Neuronal stem cell (in vitro differentiated cells): ENCODE measurements at regions not wholly inside any gene's neighbourhood (a gene's known extent, or its start where the extent isn't known, plus 50 kb on each side); places are given as distances from the start of the nearest gene placed in this dataset.

Experiments used
- DNase-seq: peaks from one replicate; pipeline ENCODE4 v3.0.0-alpha.2; 2013; ENCODE audit warnings: low spot score
- H2AFZ ChIP-seq: one replicate; pipeline ENCODE4 v1.6.1; 2013; ENCODE audit warnings: mild to moderate bottlenecking, low read length, inconsistent platforms
- H2AK5ac ChIP-seq: 2 replicates; pipeline ENCODE4 v1.6.1; 2013; ENCODE audit warnings: low read depth, mild to moderate bottlenecking, inconsistent platforms, low read length, moderate library complexity, mixed read lengths
- H2BK120ac ChIP-seq: 2 replicates; pipeline ENCODE4 v1.6.1; 2013; ENCODE audit warnings: low read depth, mild to moderate bottlenecking, inconsistent platforms, low read length, moderate library complexity, mixed read lengths
- H2BK12ac ChIP-seq: one replicate; pipeline ENCODE4 v1.6.1; 2013; ENCODE audit warnings: low read length, inconsistent platforms
- H2BK15ac ChIP-seq: 2 replicates; pipeline ENCODE4 v1.6.1; 2013; ENCODE audit warnings: mild to moderate bottlenecking, low read length, inconsistent platforms, mixed read lengths
- H2BK5ac ChIP-seq: one replicate; pipeline ENCODE4 v1.6.1; 2013; ENCODE audit warnings: inconsistent platforms, mild to moderate bottlenecking, low read length, moderate library complexity
- H3K14ac ChIP-seq: one replicate; pipeline ENCODE4 v1.6.1; 2013; ENCODE audit warnings: low read length, inconsistent platforms
- H3K18ac ChIP-seq: 2 replicates; pipeline ENCODE4 v1.6.1; 2013; ENCODE audit warnings: low read length, inconsistent platforms
- H3K23ac ChIP-seq: 2 replicates; pipeline ENCODE4 v1.6.1; 2013; ENCODE audit warnings: low read depth, mild to moderate bottlenecking, mixed read lengths, low read length, inconsistent platforms; ENCODE audit not compliant: poor library complexity
- H3K27ac ChIP-seq: replicated peaks from 3 replicates; pipeline ENCODE4 v1.5.1; 2013; ENCODE audit warnings: low read length, inconsistent platforms
- H3K27me3 ChIP-seq, 3 experiments: 2 replicates each; pipeline ENCODE4 v1.6.1; 2013; ENCODE audit warnings: low read length in 3 of 3, mild to moderate bottlenecking in 2 of 3, inconsistent platforms in 1 of 3, low read depth in 1 of 3, mixed read lengths in 1 of 3, moderate library complexity in 1 of 3; ENCODE audit not compliant: control insufficient read depth in 3 of 3, insufficient read depth in 3 of 3
- H3K36me3 ChIP-seq, 2 donors: replicated peaks in 1 of 2; 2 replicates each; pipeline ENCODE4 v1.6.1; 2013; ENCODE audit warnings: low read length in 2 of 2; ENCODE audit not compliant: control insufficient read depth in 2 of 2, insufficient read depth in 2 of 2
- H3K4ac ChIP-seq: 2 replicates; pipeline ENCODE4 v1.6.1; 2013; ENCODE audit warnings: inconsistent platforms, mild to moderate bottlenecking, low read length, moderate library complexity
- H3K4me1 ChIP-seq, 2 donors: 1 replicate in 1 of 2; 2 replicates in 1 of 2; pipeline ENCODE4 v1.6.1; 2013; ENCODE audit warnings: low read length in 2 of 2, low read depth in 1 of 2; ENCODE audit not compliant: control insufficient read depth in 2 of 2, insufficient read depth in 1 of 2
- H3K4me2 ChIP-seq: one replicate; pipeline ENCODE4 v1.6.1; 2013; ENCODE audit warnings: mild to moderate bottlenecking, low read length, inconsistent platforms; ENCODE audit not compliant: insufficient read depth, poor library complexity, severe bottlenecking
- H3K4me3 ChIP-seq, 2 donors: 2 replicates each; pipeline ENCODE4 v1.5.1; 2013; ENCODE audit warnings: low read length in 2 of 2, mild to moderate bottlenecking in 2 of 2, inconsistent platforms in 1 of 2, moderate library complexity in 1 of 2
- H3K79me1 ChIP-seq: one replicate; pipeline ENCODE4 v1.6.1; 2013; ENCODE audit warnings: low read depth, mild to moderate bottlenecking, inconsistent platforms, low read length, moderate library complexity
- H3K9ac ChIP-seq: one replicate; pipeline ENCODE4 v1.6.1; 2013; ENCODE audit warnings: mild to moderate bottlenecking, low read depth, low read length, inconsistent platforms; ENCODE audit not compliant: poor library complexity
- H3K9me3 ChIP-seq, 2 donors: replicated peaks in 1 of 2; 2 replicates each; pipeline versions ENCODE3 to v1.6.1; 2013; ENCODE audit warnings: low read length in 2 of 2, mild to moderate bottlenecking in 2 of 2, inconsistent platforms in 1 of 2, low read depth in 1 of 2, mixed read lengths in 1 of 2, moderate library complexity in 1 of 2; ENCODE audit not compliant: control insufficient read depth in 2 of 2, insufficient read depth in 1 of 2
- H4K8ac ChIP-seq: one replicate; pipeline ENCODE4 v1.6.1; 2013; ENCODE audit warnings: low read depth, mild to moderate bottlenecking, inconsistent platforms, low read length, moderate library complexity
- H4K91ac ChIP-seq: one replicate; pipeline ENCODE4 v1.6.1; 2013; ENCODE audit warnings: low read length, low read depth, mild to moderate bottlenecking, inconsistent platforms; ENCODE audit not compliant: poor library complexity
- WGBS, 2 donors: extraction: QIAGEN DNeasy Blood & Tissue Kit; methylation state at CpG; one replicate each; pipeline ENCODE4 v1.1.7; 2013; ENCODE audit warnings: missing lambda C conversion rate in 2 of 2, mixed read lengths in 1 of 2; ENCODE audit not compliant: insufficient read length in 2 of 2, insufficient replicate concordance in 1 of 2; ENCODE audit errors: extremely low coverage in 2 of 2; 5-methylcytosine and 5-hydroxymethylcytosine counted together

GRCh38 chr3:7924228-7924627, 577.4 kb upstream of the LMCD1 start:
- H2AK5ac ChIP-seq, result no peak overlapping the region
- H3K9ac ChIP-seq, result no peak overlapping the region
- H3K27ac ChIP-seq, result no peak overlapping the region
- no peak overlapping the region for H2BK12ac ChIP-seq
- H3K18ac ChIP-seq, result no peak overlapping the region
- H2AFZ ChIP-seq, result no peak overlapping the region
- H3K4me2 ChIP-seq, result no peak overlapping the region
- H3K4me3 ChIP-seq, result no peak overlapping the region
- no CpG with 5 or more reads among the region's 2 CpGs for WGBS, 2 donors
- H3K36me3 ChIP-seq, result no peaks in the 10 kb centered on the region
- H4K91ac ChIP-seq, result no peak overlapping the region
- no peaks in the 10 kb centered on the region for H3K79me1 ChIP-seq
- H2BK120ac ChIP-seq, result no peak overlapping the region
- H3K27me3 ChIP-seq, result no peaks in the 10 kb centered on the region
- no peak for DNase-seq
- no peak overlapping the region for H4K8ac ChIP-seq
- H3K23ac ChIP-seq, result no peak overlapping the region
- H3K4me1 ChIP-seq, result no peaks in the 10 kb centered on the region
- H3K9me3 ChIP-seq, result no peaks in the 10 kb centered on the region
- no peak overlapping the region for H2BK15ac ChIP-seq
- H3K14ac ChIP-seq, result no peak overlapping the region
- no peak overlapping the region for H2BK5ac ChIP-seq
- H3K4ac ChIP-seq, result no peak overlapping the region

- H3K9me3 ChIP-seq, result no peaks in the 10 kb centered on the region
- H3K4me3 ChIP-seq, result no peak overlapping the region
- no peaks in the 10 kb centered on the region for H3K27me3 ChIP-seq
- H4K91ac ChIP-seq, result no peak overlapping the region
- H3K4me2 ChIP-seq, result no peak overlapping the region
- no peak overlapping the region for H3K18ac ChIP-seq
- H3K4me1 ChIP-seq, result no peaks in the 10 kb centered on the region
- H3K36me3 ChIP-seq, result no peaks in the 10 kb centered on the region
- no peak for DNase-seq
- H4K8ac ChIP-seq, result no peak overlapping the region
- no peak overlapping the region for H3K14ac ChIP-seq
- no peak overlapping the region for H2BK15ac ChIP-seq
- H2AFZ ChIP-seq, result no peak overlapping the region
- no peak overlapping the region for H2BK120ac ChIP-seq
- no peak overlapping the region for H3K4ac ChIP-seq
- no peak overlapping the region for H2AK5ac ChIP-seq
- no peak overlapping the region for H2BK12ac ChIP-seq
- H3K9ac ChIP-seq, result no peak overlapping the region
- no peak overlapping the region for H3K23ac ChIP-seq
- H3K79me1 ChIP-seq, result no peaks in the 10 kb centered on the region
- no peak overlapping the region for H2BK5ac ChIP-seq
- no peak overlapping the region for H3K27ac ChIP-seq
- no CpG with 5 or more reads among the region's 1 CpG for WGBS, 2 donors
These were observed 574.6 kb upstream of the LMCD1 start for GRCh38 chr3:7927015-7927414.

GRCh38 chr3:7927864-7928263, 573.8 kb upstream of the LMCD1 start:
- no peak overlapping the region for H2BK12ac ChIP-seq
- no peak overlapping the region for H3K14ac ChIP-seq
- H3K27me3 ChIP-seq, result no peaks in the 10 kb centered on the region
- no peak overlapping the region for H2BK15ac ChIP-seq
- no peaks in the 10 kb centered on the region for H3K4me1 ChIP-seq
- no peak overlapping the region for H2BK120ac ChIP-seq
- no peaks in the 10 kb centered on the region for H3K79me1 ChIP-seq
- H3K4ac ChIP-seq, result no peak overlapping the region
- no peak overlapping the region for H2BK5ac ChIP-seq
- no peak for DNase-seq
- H3K23ac ChIP-seq, result no peak overlapping the region
- no peak overlapping the region for H3K18ac ChIP-seq
- no peaks in the 10 kb centered on the region for H3K36me3 ChIP-seq
- H2AFZ ChIP-seq, result no peak overlapping the region
- no peak overlapping the region for H2AK5ac ChIP-seq
- H3K4me3 ChIP-seq, result no peak overlapping the region
- no peak overlapping the region for H3K27ac ChIP-seq
- no peak overlapping the region for H3K4me2 ChIP-seq
- H3K9ac ChIP-seq, result no peak overlapping the region
- H4K8ac ChIP-seq, result no peak overlapping the region
- no peaks in the 10 kb centered on the region for H3K9me3 ChIP-seq
- no peak overlapping the region for H4K91ac ChIP-seq

GRCh38 chr3:7929319-7929889, 572.2 kb upstream of the LMCD1 start:
- H3K4me1 ChIP-seq, result no peaks in the 10 kb centered on the region
- H2AK5ac ChIP-seq, result no peak overlapping the region
- no peaks in the 10 kb centered on the region for H3K79me1 ChIP-seq
- H2BK5ac ChIP-seq, result no peak overlapping the region
- H3K36me3 ChIP-seq, result no peaks in the 10 kb centered on the region
- no peaks in the 10 kb centered on the region for H3K9me3 ChIP-seq
- no peak overlapping the region for H3K4me3 ChIP-seq
- no peak overlapping the region for H4K91ac ChIP-seq
- H3K23ac ChIP-seq, result no peak overlapping the region
- WGBS, 2 donors, result no CpG with 5 or more reads among the region's 2 CpGs
- no peak overlapping the region for H2BK15ac ChIP-seq
- H3K9ac ChIP-seq, result no peak overlapping the region
- no peaks in the 10 kb centered on the region for H3K27me3 ChIP-seq
- H2BK12ac ChIP-seq, result no peak overlapping the region
- no peak for DNase-seq
- H3K27ac ChIP-seq, result no peak overlapping the region
- no peak overlapping the region for H3K4ac ChIP-seq
- no peak overlapping the region for H3K4me2 ChIP-seq
- no peak overlapping the region for H4K8ac ChIP-seq
- no peak overlapping the region for H2BK120ac ChIP-seq
- H3K14ac ChIP-seq, result no peak overlapping the region
- no peak overlapping the region for H3K18ac ChIP-seq
- no peak overlapping the region for H2AFZ ChIP-seq
